ENCODE measurements at regions not wholly inside any gene's neighbourhood (a gene's known extent, or its start where the extent isn't known, plus 50 kb on each side); places are given as distances from the start of the nearest gene placed in this dataset.
"Not testable (repeated sequence)": the region's sequence is repeated elsewhere in the genome, so short reads cannot be mapped to it uniquely, and the experiment has no call there.

- TF ChIP-seq POLR2A (IDR thresholded peaks at IDR 0.05; ENCODE audit: extremely low read depth, insufficient read length); MYC (IDR thresholded peaks at IDR 0.05; ENCODE audit: low read depth, low read length); CTCF (IDR thresholded peaks at IDR 0.05; ENCODE audit: low read depth, low read length): not testable (repeated sequence)
These were observed 697.7 kb downstream of the CDY1 start for GRCh38 chrY:26319488-26320202.

Measured in NB4 (cell line).